Stomach (tissue), 8 donors: ENCODE measurements at regions not wholly inside any gene's neighbourhood (a gene's known extent, or its start where the extent isn't known, plus 50 kb on each side); places are given as distances from the start of the nearest gene placed in this dataset.
"Not testable (repeated sequence)": the region's sequence is repeated elsewhere in the genome, so short reads cannot be mapped to it uniquely, and the experiment has no call there.

ENCODE experiments used
- DNase-seq, 2 donors: peaks; one replicate each; pipeline versions ENCODE4 v3.0.0 to v3.0.0-alpha.2; 2013 to 2019
- H3K27ac ChIP-seq, 5 donors: fragments of 200-600 bp in 4 of 5; sonication (generic) in 4 of 5; one replicate each; pipeline ENCODE4 v1.5.1; 2013 to 2019; ENCODE audit warnings: mild to moderate bottlenecking in 1 of 5, moderate library complexity in 1 of 5
- H3K27me3 ChIP-seq, 3 donors: fragments of 200-600 bp; sonication (generic); one replicate each; pipeline ENCODE4 v1.5.1; 2017 to 2019; ENCODE audit warnings: mixed run types in 1 of 3
- H3K36me3 ChIP-seq, 4 donors: fragments of 200-600 bp; sonication (generic); 1 replicate in 3 of 4; 2 replicates in 1 of 4; pipeline ENCODE4 v1.5.1; 2016 to 2019
- H3K4me1 ChIP-seq, 4 donors: fragments of 200-600 bp; sonication (generic); one replicate each; pipeline ENCODE4 v1.5.1; 2016 to 2019
- H3K4me3 ChIP-seq, 4 donors: fragments of 200-600 bp; sonication (generic) in 3 of 4; one replicate each; pipeline ENCODE4 v1.5.1; 2016 to 2019; ENCODE audit warnings: mild to moderate bottlenecking in 1 of 4
- H3K9me3 ChIP-seq, 4 donors: fragments of 200-600 bp; sonication (generic); one replicate each; pipeline ENCODE4 v1.5.1; 2016 to 2019
- CTCF ChIP-seq, 7 experiments: fragments of 450-650 bp in 4 of 7; fragments of 200-600 bp in 3 of 7; sonication (generic) in 3 of 7; IDR thresholded peaks; one replicate each; pipeline ENCODE4 v1.5.1; 2016 to 2019; ENCODE audit warnings: antibody characterized with exemption in 7 of 7, control low read depth in 2 of 7, mild to moderate bottlenecking in 1 of 7
- EP300 ChIP-seq: sonication (generic); formaldehyde crosslinking; IDR thresholded peaks from one replicate; pipeline ENCODE4 v1.6.1; 2017; ENCODE audit warnings: antibody characterized with exemption
- POLR2A ChIP-seq, 4 donors: fragments of 450-650 bp; IDR thresholded peaks; one replicate each; pipeline ENCODE4 v1.6.1; 2016; ENCODE audit warnings: antibody characterized with exemption in 4 of 4, control low read depth in 2 of 4, mild to moderate bottlenecking in 1 of 4, moderate library complexity in 1 of 4
- POLR2AphosphoS5 ChIP-seq, 3 donors: sonication (generic); formaldehyde crosslinking; IDR thresholded peaks; one replicate each; pipeline ENCODE4 v1.6.1; 2016; ENCODE audit warnings: antibody characterized with exemption in 3 of 3
- WGBS, 5 donors: extraction: QIAGEN DNeasy Blood & Tissue Kit in 3 of 5; methylation state at CpG; one replicate each; pipeline versions ENCODE4 v1.1.5 to v1.1.7; 2013 to 2018; 5-methylcytosine and 5-hydroxymethylcytosine counted together
- intact Hi-C: fragments of 100-400 bp; cut with DNase I; formaldehyde crosslinking; loops from one replicate; pipeline ENCODE4 v1.15.1; 2023; ENCODE audit warnings: low total_unique reads
- donor health status: healthy with polysubstance abuse.
- donor health status: Bipolar disorder and iron deficiency.
- donor health status: healthy.

- no peak for DNase-seq
- TF ChIP-seq EP300 (no peak), POLR2A (IDR thresholded peaks at IDR 0.05) (no peak), POLR2AphosphoS5 (IDR thresholded peaks at IDR 0.05) (no peak), CTCF (IDR thresholded peaks at IDR 0.05) (no peak)
- Histone ChIP-seq H3K36me3 (no peaks in the 10 kb centered on the region), H3K27ac (no peak overlapping the region), H3K4me3 (no peak overlapping the region), H3K9me3 (peaks cover 24 to 83% (median 59%) of the 10 kb centered on the region in 4 donors), H3K4me1 (no peaks in the 10 kb centered on the region), H3K27me3 (no peaks in the 10 kb centered on the region)
- intact Hi-C loops, result no loop called here
- WGBS, 5 donors, result 87 to 92% (median 91%) methylated on average over 11 of the region's 11 CpGs
Observed at GRCh38 chr19:27860309-27860934, 1352.5 kb downstream of the UQCRFS1 start.

- WGBS, 5 donors, result 86 to 91% (median 86%) methylated on average over 3 to 6 of the region's 6 CpGs
Observed at GRCh38 chr19:27859689-27860088, 1353.3 kb downstream of the UQCRFS1 start.

DNA sequence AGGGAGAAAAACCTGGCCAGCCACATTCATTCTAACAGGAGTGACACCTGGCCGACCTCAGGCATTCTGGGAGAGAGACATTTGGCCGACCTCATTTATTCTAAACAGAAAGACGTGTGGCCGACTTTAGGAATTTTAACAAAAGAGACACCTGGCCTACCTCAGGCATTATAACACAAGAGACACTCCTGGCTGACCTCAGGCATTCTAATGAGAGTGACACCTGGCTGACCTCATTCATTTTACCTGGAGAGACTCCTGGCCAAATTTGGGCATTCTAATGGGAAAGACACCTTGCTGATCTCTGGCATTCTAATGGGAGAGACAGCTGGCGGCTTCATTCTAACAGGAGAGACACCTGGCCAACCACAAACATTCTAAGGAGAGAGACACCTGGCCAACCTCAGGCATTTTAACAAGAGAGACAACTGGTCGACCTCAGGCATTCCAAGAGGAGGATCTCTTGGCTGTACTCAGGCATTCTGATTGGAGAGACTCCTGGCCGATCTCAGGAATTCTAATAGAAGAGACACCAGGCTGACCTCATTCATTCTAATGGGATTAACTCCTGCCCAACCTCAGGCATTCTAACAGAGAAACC is 1353.9 kb downstream of the UQCRFS1 start:
- Histone ChIP-seq H3K27me3 (no peaks in the 10 kb centered on the region), H3K4me1 (no peaks in the 10 kb centered on the region), H3K9me3 (peaks cover 29 to 84% (median 68%) of the 10 kb centered on the region in 4 donors), H3K4me3 (no peak overlapping the region), H3K27ac (no peak overlapping the region), H3K36me3 (no peaks in the 10 kb centered on the region)
- intact Hi-C loops, result no loop called here
- 76 to 90% (median 81%) methylated on average over 6 to 7 of the region's 7 CpGs for WGBS, 5 donors
- no peak for TF ChIP-seq CTCF (IDR thresholded peaks at IDR 0.05)
- no peak for TF ChIP-seq POLR2AphosphoS5 (IDR thresholded peaks at IDR 0.05)
- TF ChIP-seq POLR2A (IDR thresholded peaks at IDR 0.05), result no peak
- TF ChIP-seq EP300, result no peak
- no peak for DNase-seq

More at GRCh38 chr19:27859689-27860088, 1353.3 kb downstream of the UQCRFS1 start:
- Histone ChIP-seq H3K4me3 (no peak overlapping the region), H3K9me3 (peaks cover 26 to 85% (median 62%) of the 10 kb centered on the region in 4 donors), H3K4me1 (no peaks in the 10 kb centered on the region), H3K27ac (no peak overlapping the region), H3K36me3 (no peaks in the 10 kb centered on the region), H3K27me3 (no peaks in the 10 kb centered on the region)
- TF ChIP-seq POLR2A (IDR thresholded peaks at IDR 0.05) (no peak), CTCF (IDR thresholded peaks at IDR 0.05) (no peak), EP300 (no peak), POLR2AphosphoS5 (IDR thresholded peaks at IDR 0.05) (no peak)
- DNase-seq, result no peak
- intact Hi-C loops, result no loop called here

GRCh38 chr19:27852931-27853330 is 1360.0 kb downstream of the UQCRFS1 start:
- intact Hi-C loops, H3K4me3 ChIP-seq, H3K27ac ChIP-seq, H3K4me1 ChIP-seq, H3K27me3 ChIP-seq, H3K36me3 ChIP-seq, DNase-seq: not testable (repeated sequence)
- WGBS, 5 donors, result 78 to 93% (median 86%) methylated on average over 6 to 7 of the region's 7 CpGs
- H3K9me3 ChIP-seq, result peaks cover 16 to 92% (median 74%) of the 10 kb centered on the region in 4 donors

DNA sequence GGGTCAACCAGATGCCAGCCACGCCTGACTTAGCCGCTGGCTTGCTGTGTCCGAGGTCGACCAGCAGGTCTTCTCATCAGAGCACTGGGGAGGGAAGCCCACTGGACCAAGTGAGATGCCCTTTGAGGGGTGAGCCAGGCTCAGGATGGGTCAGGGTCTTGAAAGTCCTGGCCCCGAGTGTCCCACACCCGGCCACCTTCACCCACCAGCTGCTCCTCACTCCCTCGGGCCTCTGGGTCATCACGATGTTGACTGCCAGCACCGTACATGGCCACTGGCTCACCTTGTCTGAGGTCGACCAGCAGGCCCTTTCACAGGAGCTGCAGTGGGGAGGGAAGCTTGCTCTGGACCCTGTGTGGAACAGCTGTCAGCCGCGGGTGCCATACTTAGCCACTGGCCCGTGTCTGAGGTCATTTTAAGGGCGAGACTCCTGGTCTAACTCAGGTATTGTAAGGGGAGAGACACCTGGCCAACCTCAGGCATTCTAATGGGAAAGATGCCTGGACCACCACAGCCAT is 1361.3 kb downstream of the UQCRFS1 start:
- H3K27ac ChIP-seq, result no peak overlapping the region
- peaks cover 16 to 92% (median 69%) of the 10 kb centered on the region in 4 donors for H3K9me3 ChIP-seq
- H3K36me3 ChIP-seq, result peaks cover 0 to 9% (median 0%) of the 10 kb centered on the region in 4 donors
- no peak overlapping the region for H3K4me3 ChIP-seq
- H3K27me3 ChIP-seq, result no peaks in the 10 kb centered on the region
- intact Hi-C loops, result no loop called here
- DNase-seq, result no peak
- WGBS, 5 donors, result 84 to 92% (median 89%) methylated on average over 8 to 14 of the region's 14 CpGs
- H3K4me1 ChIP-seq, result no peaks in the 10 kb centered on the region
- no peak for TF ChIP-seq CTCF (IDR thresholded peaks at IDR 0.05)
- no peak for TF ChIP-seq EP300
- TF ChIP-seq POLR2AphosphoS5 (IDR thresholded peaks at IDR 0.05), result no peak
- no peak for TF ChIP-seq POLR2A (IDR thresholded peaks at IDR 0.05)
